Mammary epithelial cell (primary cell): ENCODE measurements at regions not wholly inside any gene's neighbourhood (a gene's known extent, or its start where the extent isn't known, plus 50 kb on each side); places are given as distances from the start of the nearest gene placed in this dataset.

ENCODE experiments used
- CTCF ChIP-seq, 2 donors: IDR thresholded peaks in 1 of 2; conservative IDR thresholded peaks in 1 of 2; 2 replicates each; pipeline ENCODE4 v1.5.1; 2011 to 2012; ENCODE audit warnings: inconsistent platforms in 2 of 2, low read length in 2 of 2, mild to moderate bottlenecking in 2 of 2, control low read depth in 1 of 2, low read depth in 1 of 2; ENCODE audit not compliant: insufficient read depth in 1 of 2; ENCODE audit errors: extremely low read depth in 1 of 2
- EZH2 ChIP-seq: IDR thresholded peaks from 2 replicates; pipeline ENCODE4 v1.6.1; 2012; ENCODE audit warnings: low read length, inconsistent platforms, borderline replicate concordance

- TF ChIP-seq CTCF (conservative IDR thresholded peaks at IDR 0.05 in 1 of 2, IDR thresholded peaks at IDR 0.05 in 1 of 2; ENCODE audit: extremely low read depth in 1 of 2, insufficient read depth in 1 of 2, low read depth in 1 of 2, low read length in 2 of 2) (no peak), EZH2 (no peak)
Measured at GRCh38 chr2:60355849-60356261, 197.6 kb downstream of the BCL11A start.
